OCI-LY3 (cell line): ENCODE measurements at regions not wholly inside any gene's neighbourhood (a gene's known extent, or its start where the extent isn't known, plus 50 kb on each side); places are given as distances from the start of the nearest gene placed in this dataset.

Experiments used
- H2AFZ ChIP-seq: fragments of 200-600, 300-600 bp; shearing (Covaris generic); 2 replicates; pipeline ENCODE4 v1.6.0; 2014; ENCODE audit warnings: antibody characterized with exemption, low read depth, low read length
- H3K27ac ChIP-seq: fragments of 200-600, 300-600 bp; sonication (generic); 2 replicates; pipeline ENCODE4 v1.5.1; 2014; ENCODE audit warnings: mild to moderate bottlenecking, low read length, moderate library complexity, mixed read lengths
- H3K27me3 ChIP-seq: fragments of 200-600, 300-600 bp; sonication (generic); 2 replicates; pipeline ENCODE4 v1.6.1; 2014; ENCODE audit warnings: low read depth, low read length, mixed read lengths
- H3K36me3 ChIP-seq: fragments of 200-600, 300-600 bp; sonication (generic); replicated peaks from 2 replicates; pipeline ENCODE3; 2014; ENCODE audit warnings: low read depth, low read length, mixed read lengths
- H3K4me1 ChIP-seq: fragments of 300-600, 200-600 bp; sonication (generic); 2 replicates; pipeline ENCODE4 v1.6.1; 2014; ENCODE audit warnings: low read length, mixed read lengths
- H3K4me2 ChIP-seq: fragments of 200-600, 300-600 bp; sonication (generic); 2 replicates; pipeline ENCODE4 v1.6.1; 2014; ENCODE audit warnings: low read length, mixed read lengths
- H3K4me3 ChIP-seq: fragments of 300-600, 200-600 bp; sonication (generic); 2 replicates; pipeline ENCODE4 v1.5.1; 2014; ENCODE audit warnings: antibody characterized with exemption, mild to moderate bottlenecking, low read length, moderate library complexity
- H3K79me2 ChIP-seq: fragments of 300-600, 200-600 bp; shearing (Covaris generic); 2 replicates; pipeline ENCODE4 v1.6.1; 2014; ENCODE audit warnings: mild to moderate bottlenecking, low read length, mixed read lengths
- H3K9ac ChIP-seq: fragments of 300-600, 200-600 bp; shearing (Covaris generic); 2 replicates; pipeline ENCODE4 v1.6.0; 2014; ENCODE audit warnings: mild to moderate bottlenecking, low read length, moderate library complexity
- H3K9me3 ChIP-seq: fragments of 200-600, 300-600 bp; shearing (Covaris generic); 2 replicates; pipeline ENCODE4 v1.6.1; 2014; ENCODE audit warnings: low read length, mixed read lengths; ENCODE audit not compliant: insufficient read depth
- H4K20me1 ChIP-seq: fragments of 200-600, 300-600 bp; sonication (generic); 2 replicates; pipeline ENCODE4 v1.6.1; 2016; ENCODE audit warnings: low read length, mixed read lengths; ENCODE audit not compliant: insufficient read depth
- EZH2phosphoT487 ChIP-seq: fragments of 200-600 bp; shearing (Covaris generic); IDR thresholded peaks from 2 replicates; pipeline ENCODE4 v1.6.1; 2018; ENCODE audit warnings: antibody characterized with exemption, mixed run types, low read depth
- TF ChIP-seq, protein P1 (sequence below): fragments of 200-600, 300-600 bp; sonication (generic); IDR thresholded peaks from 2 replicates; pipeline ENCODE4 v1.5.1; 2014; ENCODE audit warnings: antibody characterized with exemption, low read length, low read depth

DNA sequence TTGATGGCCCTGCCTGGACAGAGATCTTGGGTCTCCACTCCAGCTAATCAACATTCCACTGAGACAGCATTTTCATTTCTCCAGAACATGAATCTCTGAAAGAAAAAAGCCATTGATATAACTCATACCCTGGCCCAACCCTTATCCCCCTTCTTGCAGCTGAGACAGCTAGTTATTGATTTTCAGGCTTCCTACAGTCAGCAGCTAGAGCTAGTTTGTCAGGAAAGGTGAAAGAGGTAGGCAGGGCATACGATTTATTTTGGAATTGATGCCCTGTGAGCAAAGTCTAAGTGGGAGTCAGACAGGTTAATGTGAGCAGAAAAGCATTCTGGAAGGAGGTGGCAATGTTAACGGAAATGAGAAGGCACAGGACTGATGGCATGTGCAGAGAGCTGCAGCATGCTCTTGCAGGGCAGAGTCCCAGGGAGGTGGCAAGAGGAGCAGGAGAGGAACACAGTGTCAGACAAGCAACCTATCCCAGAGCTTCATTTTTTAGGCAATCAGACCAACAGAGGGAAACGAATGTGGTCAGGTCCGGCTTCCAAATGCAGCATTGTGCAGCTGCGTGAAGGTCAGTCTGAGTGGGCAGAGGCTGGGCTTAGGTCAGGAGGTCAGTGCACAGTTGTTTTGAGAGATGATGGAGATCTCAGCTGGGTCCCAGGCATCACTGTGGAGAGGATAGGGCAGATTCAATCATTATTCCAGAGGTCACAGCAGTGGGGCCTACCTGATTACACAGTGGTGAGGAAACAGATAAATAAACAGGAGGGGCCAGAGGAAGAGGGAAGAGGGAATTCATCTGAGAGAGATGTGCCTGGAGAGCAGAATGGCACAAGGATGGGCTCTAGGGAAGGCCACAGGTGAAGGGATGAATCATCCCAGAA lies 134.8 kb downstream of the CMPK2 start:
- Histone ChIP-seq H3K27me3 (no peaks in the 10 kb centered on the region), H3K4me2 (no peak overlapping the region), H3K4me1 (no peaks in the 10 kb centered on the region), H3K4me3 (no peak overlapping the region), H3K27ac (no peak overlapping the region), H3K79me2 (no peaks in the 10 kb centered on the region), H3K9ac (no peak overlapping the region), H3K36me3 (no peaks in the 10 kb centered on the region), H4K20me1 (no peaks in the 10 kb centered on the region), H3K9me3 (no peaks in the 10 kb centered on the region), H2AFZ (no peak overlapping the region)
- no peak for TF ChIP-seq EZH2phosphoT487

GRCh38 chr2:6739547-6739946 lies 126.2 kb downstream of the CMPK2 start:
- Histone ChIP-seq H3K36me3 (no peaks in the 10 kb centered on the region), H2AFZ (no peak overlapping the region), H4K20me1 (no peaks in the 10 kb centered on the region), H3K4me3 (no peak overlapping the region), H3K9ac (no peak overlapping the region), H3K4me2 (no peak overlapping the region), H3K27ac (no peak overlapping the region), H3K79me2 (no peaks in the 10 kb centered on the region), H3K9me3 (no peaks in the 10 kb centered on the region), H3K27me3 (no peaks in the 10 kb centered on the region), H3K4me1 (no peaks in the 10 kb centered on the region)
- no peak for TF ChIP-seq EZH2phosphoT487
- TF ChIP-seq, protein P1, sequence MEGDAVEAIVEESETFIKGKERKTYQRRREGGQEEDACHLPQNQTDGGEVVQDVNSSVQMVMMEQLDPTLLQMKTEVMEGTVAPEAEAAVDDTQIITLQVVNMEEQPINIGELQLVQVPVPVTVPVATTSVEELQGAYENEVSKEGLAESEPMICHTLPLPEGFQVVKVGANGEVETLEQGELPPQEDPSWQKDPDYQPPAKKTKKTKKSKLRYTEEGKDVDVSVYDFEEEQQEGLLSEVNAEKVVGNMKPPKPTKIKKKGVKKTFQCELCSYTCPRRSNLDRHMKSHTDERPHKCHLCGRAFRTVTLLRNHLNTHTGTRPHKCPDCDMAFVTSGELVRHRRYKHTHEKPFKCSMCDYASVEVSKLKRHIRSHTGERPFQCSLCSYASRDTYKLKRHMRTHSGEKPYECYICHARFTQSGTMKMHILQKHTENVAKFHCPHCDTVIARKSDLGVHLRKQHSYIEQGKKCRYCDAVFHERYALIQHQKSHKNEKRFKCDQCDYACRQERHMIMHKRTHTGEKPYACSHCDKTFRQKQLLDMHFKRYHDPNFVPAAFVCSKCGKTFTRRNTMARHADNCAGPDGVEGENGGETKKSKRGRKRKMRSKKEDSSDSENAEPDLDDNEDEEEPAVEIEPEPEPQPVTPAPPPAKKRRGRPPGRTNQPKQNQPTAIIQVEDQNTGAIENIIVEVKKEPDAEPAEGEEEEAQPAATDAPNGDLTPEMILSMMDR, result no peak

DNA sequence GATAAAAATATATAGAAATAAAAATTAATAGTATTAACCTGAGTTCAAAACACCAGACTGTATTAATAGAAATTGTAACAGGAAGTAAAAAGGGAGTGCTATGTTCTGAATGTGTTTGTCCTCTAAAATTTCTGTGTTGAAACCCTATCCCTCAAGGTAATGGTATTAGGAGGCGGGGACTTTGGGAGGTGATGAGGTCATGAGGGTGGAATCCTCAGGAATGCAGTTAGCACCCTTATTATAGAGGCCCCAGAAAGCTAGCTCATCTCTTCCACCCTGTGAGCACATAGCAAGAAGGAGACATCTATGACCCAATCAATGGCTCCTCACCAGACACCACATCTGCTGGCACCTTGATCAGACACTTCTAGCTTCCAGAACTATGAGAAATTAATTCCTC lies 124.5 kb downstream of the CMPK2 start:
- H3K79me2 ChIP-seq, result no peaks in the 10 kb centered on the region
- no peak overlapping the region for H3K4me2 ChIP-seq
- no peak overlapping the region for H2AFZ ChIP-seq
- H3K9ac ChIP-seq, result no peak overlapping the region
- H3K9me3 ChIP-seq, result no peaks in the 10 kb centered on the region
- no peak overlapping the region for H3K27ac ChIP-seq
- no peaks in the 10 kb centered on the region for H3K27me3 ChIP-seq
- H3K4me1 ChIP-seq, result no peaks in the 10 kb centered on the region
- H3K36me3 ChIP-seq, result no peaks in the 10 kb centered on the region
- TF ChIP-seq EZH2phosphoT487, result no peak
- TF ChIP-seq, protein P1, result no peak
- no peaks in the 10 kb centered on the region for H4K20me1 ChIP-seq
- no peak overlapping the region for H3K4me3 ChIP-seq

DNA sequence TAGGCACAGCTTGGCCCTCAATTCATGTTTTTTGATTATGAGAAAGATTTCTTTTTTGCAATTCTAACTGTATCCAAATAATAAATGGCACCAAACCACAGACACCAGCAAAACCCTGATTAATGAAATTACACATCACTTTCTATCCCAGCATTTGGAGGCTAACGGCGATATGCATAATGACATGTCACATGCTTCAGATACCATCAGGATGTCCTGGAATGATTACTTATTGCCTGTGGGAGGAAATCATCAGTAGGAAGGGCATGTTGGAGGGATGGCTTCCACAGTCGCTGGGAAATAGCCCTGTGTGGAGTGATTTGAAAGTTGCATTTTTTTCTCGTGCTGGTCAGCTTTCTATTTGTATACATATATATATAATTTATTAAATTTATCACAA lies 121.7 kb downstream of the CMPK2 start:
- Histone ChIP-seq H3K27ac (no peak overlapping the region), H3K36me3 (no peaks in the 10 kb centered on the region), H3K4me3 (no peak overlapping the region), H2AFZ (no peak overlapping the region), H3K27me3 (no peaks in the 10 kb centered on the region), H3K4me1 (no peaks in the 10 kb centered on the region), H4K20me1 (no peaks in the 10 kb centered on the region), H3K79me2 (no peaks in the 10 kb centered on the region), H3K9ac (no peak overlapping the region), H3K4me2 (no peak overlapping the region), H3K9me3 (no peaks in the 10 kb centered on the region)
- no peak for TF ChIP-seq EZH2phosphoT487
- TF ChIP-seq, protein P1, result no peak
